Transverse colon (tissue), 4 donors: ENCODE measurements at regions not wholly inside any gene's neighbourhood (a gene's known extent, or its start where the extent isn't known, plus 50 kb on each side); places are given as distances from the start of the nearest gene placed in this dataset.

Source experiments
- DNase-seq: peaks from one replicate; pipeline ENCODE4 v3.0.0-alpha.2; 2019
- H3K27ac ChIP-seq, 4 donors: fragments of 200-600 bp; sonication (generic); 2 replicates each; pipeline ENCODE4 v1.5.1; 2016 to 2018; ENCODE audit warnings: inconsistent platforms in 4 of 4
- H3K27me3 ChIP-seq: fragments of 200-600 bp; sonication (generic); 2 replicates; pipeline ENCODE4 v1.5.1; 2017; ENCODE audit warnings: inconsistent platforms
- H3K36me3 ChIP-seq, 4 donors: fragments of 200-600 bp; sonication (generic); 2 replicates each; pipeline ENCODE4 v1.5.1; 2017 to 2019; ENCODE audit warnings: inconsistent platforms in 4 of 4
- H3K4me1 ChIP-seq, 4 donors: fragments of 200-600 bp; sonication (generic); 2 replicates each; pipeline ENCODE4 v1.5.1; 2017 to 2020; ENCODE audit warnings: inconsistent platforms in 4 of 4
- H3K4me3 ChIP-seq, 4 donors: fragments of 200-600 bp; sonication (generic); 1 replicate in 1 of 4; 2 replicates in 3 of 4; pipeline versions ENCODE4 v1.5.1 to v1.6.1; 2017 to 2019; ENCODE audit warnings: inconsistent platforms in 4 of 4
- H3K9me3 ChIP-seq, 2 donors: fragments of 200-600 bp; sonication (generic); 2 replicates each; pipeline ENCODE4 v1.5.1; 2017 to 2019; ENCODE audit warnings: inconsistent platforms in 2 of 2
- EP300 ChIP-seq: sonication (generic); formaldehyde crosslinking; IDR thresholded peaks from one replicate; pipeline ENCODE4 v1.6.1; 2017; ENCODE audit warnings: antibody characterized with exemption, low read depth
- POLR2A ChIP-seq: fragments of 450-650 bp; IDR thresholded peaks from one replicate; pipeline ENCODE4 v1.6.1; 2016; ENCODE audit warnings: antibody characterized with exemption, mild to moderate bottlenecking, moderate library complexity
- POLR2AphosphoS5 ChIP-seq, 3 donors: sonication (generic); formaldehyde crosslinking; IDR thresholded peaks; one replicate each; pipeline ENCODE4 v1.6.1; 2016; ENCODE audit warnings: antibody characterized with exemption in 3 of 3
- WGBS, 2 donors: methylation state at CpG; one replicate each; pipeline ENCODE4 v1.1.5; 2018; ENCODE audit warnings: low coverage in 1 of 2; 5-methylcytosine and 5-hydroxymethylcytosine counted together
- in situ Hi-C, 4 donors: fragments of 200-750 bp; cut with MboI; loops; one replicate each; pipeline versions ENCODE4 v1.15.0 to v1.15.1; 2017; ENCODE audit warnings: low sequenced_read_pairs in 3 of 4, low pct_ligation_motif_present in 1 of 4, low pct_unique_long_range_greater_than_20kb in 1 of 4
- intact Hi-C: fragments of 100-400 bp; cut with DNase I; formaldehyde crosslinking; loops from one replicate; pipeline ENCODE4 v1.15.1; 2023; ENCODE audit warnings: low total_unique reads
- TF ChIP-seq, protein P1 (sequence below), 5 experiments: fragments of 200-600 bp in 3 of 5; fragments of 450-650 bp in 2 of 5; sonication (generic) in 3 of 5; IDR thresholded peaks; 1 replicate in 2 of 5; 2 replicates in 3 of 5; pipeline ENCODE4 v1.5.1; 2016 to 2017; ENCODE audit warnings: antibody characterized with exemption in 5 of 5, inconsistent platforms in 3 of 5, mild to moderate bottlenecking in 2 of 5, moderate library complexity in 1 of 5

DNA sequence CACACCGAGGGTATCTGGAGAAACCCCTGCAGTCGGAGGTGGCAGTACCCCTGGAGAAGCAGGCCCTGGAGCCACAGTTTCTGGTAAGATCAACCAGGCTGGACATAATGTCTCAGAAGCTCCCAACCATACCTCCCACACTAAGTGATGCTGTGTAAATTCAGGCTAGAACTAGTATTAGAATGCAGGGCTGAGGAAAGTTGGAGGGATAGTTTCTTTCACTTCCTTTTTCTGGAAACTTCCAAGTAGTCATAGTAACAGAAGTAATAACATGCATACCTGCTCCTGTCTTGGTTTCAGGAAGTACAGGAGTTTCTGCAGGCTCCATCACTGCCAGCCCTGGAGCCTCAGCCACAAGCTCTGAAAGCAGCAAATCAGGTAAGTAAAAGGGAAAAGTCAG lies 228.1 kb upstream of the CNTN1 start:
- 69 to 77% methylated on average over 2 of the region's 2 CpGs for WGBS, 2 donors
- Histone ChIP-seq H3K4me1 (no peaks in the 10 kb centered on the region), H3K27me3 (no peaks in the 10 kb centered on the region), H3K36me3 (no peaks in the 10 kb centered on the region), H3K4me3 (no peak overlapping the region), H3K27ac (no peak overlapping the region), H3K9me3 (no peaks in the 10 kb centered on the region)
- DNase-seq = no peak
- TF ChIP-seq POLR2AphosphoS5 (IDR thresholded peaks at IDR 0.05) = no peak
- TF ChIP-seq EP300 = no peak
- TF ChIP-seq POLR2A = no peak
- TF ChIP-seq, protein P1, sequence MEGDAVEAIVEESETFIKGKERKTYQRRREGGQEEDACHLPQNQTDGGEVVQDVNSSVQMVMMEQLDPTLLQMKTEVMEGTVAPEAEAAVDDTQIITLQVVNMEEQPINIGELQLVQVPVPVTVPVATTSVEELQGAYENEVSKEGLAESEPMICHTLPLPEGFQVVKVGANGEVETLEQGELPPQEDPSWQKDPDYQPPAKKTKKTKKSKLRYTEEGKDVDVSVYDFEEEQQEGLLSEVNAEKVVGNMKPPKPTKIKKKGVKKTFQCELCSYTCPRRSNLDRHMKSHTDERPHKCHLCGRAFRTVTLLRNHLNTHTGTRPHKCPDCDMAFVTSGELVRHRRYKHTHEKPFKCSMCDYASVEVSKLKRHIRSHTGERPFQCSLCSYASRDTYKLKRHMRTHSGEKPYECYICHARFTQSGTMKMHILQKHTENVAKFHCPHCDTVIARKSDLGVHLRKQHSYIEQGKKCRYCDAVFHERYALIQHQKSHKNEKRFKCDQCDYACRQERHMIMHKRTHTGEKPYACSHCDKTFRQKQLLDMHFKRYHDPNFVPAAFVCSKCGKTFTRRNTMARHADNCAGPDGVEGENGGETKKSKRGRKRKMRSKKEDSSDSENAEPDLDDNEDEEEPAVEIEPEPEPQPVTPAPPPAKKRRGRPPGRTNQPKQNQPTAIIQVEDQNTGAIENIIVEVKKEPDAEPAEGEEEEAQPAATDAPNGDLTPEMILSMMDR (IDR thresholded peaks at IDR 0.05) = no peak
- in situ Hi-C loops (no loop called here), intact Hi-C loops (no loop called here)

DNA sequence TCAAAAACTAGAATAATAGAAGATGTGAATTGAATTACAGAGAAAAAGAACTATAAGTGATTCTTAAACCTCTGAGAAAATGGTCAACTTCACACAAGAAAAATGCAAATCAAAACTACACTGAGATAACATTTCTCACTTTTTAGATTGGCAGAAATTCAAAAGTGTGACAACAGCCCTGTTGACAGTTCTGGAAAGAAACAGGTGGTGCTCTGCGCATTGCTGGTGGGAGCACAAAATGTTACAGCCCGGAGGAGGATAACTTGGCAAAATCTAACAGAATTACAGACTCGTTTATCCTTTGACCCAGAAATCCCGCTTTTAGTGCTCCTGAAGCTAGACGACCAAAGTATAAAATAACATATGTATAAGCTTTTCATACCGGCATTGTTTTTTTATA lies 222.5 kb upstream of the CNTN1 start:
- Histone ChIP-seq H3K36me3 (no peaks in the 10 kb centered on the region), H3K4me1 (no peaks in the 10 kb centered on the region), H3K27ac (no peak overlapping the region), H3K27me3 (no peaks in the 10 kb centered on the region), H3K4me3 (no peak overlapping the region), H3K9me3 (no peaks in the 10 kb centered on the region)
- WGBS, 2 donors = 45 to 51% methylated on average over 6 of the region's 6 CpGs
- TF ChIP-seq POLR2A (no peak), EP300 (no peak), POLR2AphosphoS5 (IDR thresholded peaks at IDR 0.05) (no peak)
- TF ChIP-seq, protein P1 (IDR thresholded peaks at IDR 0.05) = no peak
- in situ Hi-C loops (no loop called here), intact Hi-C loops (no loop called here)
- no peak for DNase-seq

DNA sequence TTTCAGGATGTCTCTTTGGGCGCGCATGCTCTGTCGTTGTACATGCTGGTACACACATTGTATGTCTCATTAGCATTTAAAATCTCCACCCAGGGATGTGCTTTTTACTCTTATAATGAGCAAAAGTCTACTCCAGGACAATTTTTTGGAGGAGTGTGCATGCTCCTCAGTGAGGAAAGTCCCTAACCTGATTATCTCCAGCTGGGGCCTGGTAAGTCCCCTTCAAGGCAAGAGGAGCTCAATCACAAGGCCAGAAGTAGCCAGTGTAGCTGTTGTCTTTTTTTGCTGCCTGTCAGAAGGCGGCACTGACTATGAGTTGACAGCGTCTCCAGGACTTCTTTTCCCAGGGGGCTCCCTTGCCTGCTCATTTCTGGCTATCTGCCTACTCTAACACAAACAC lies 218.3 kb upstream of the CNTN1 start:
- Histone ChIP-seq H3K27ac (no peak overlapping the region), H3K36me3 (no peaks in the 10 kb centered on the region), H3K4me3 (no peak overlapping the region), H3K4me1 (no peaks in the 10 kb centered on the region), H3K27me3 (no peaks in the 10 kb centered on the region), H3K9me3 (no peaks in the 10 kb centered on the region)
- 79 to 87% methylated on average over 4 to 5 of the region's 5 CpGs for WGBS, 2 donors
- intact Hi-C loops (no loop called here), in situ Hi-C loops (no loop called here)
- TF ChIP-seq POLR2A = no peak
- no peak for TF ChIP-seq POLR2AphosphoS5 (IDR thresholded peaks at IDR 0.05)
- TF ChIP-seq, protein P1 (IDR thresholded peaks at IDR 0.05) = no peak
- no peak for TF ChIP-seq EP300
- no peak for DNase-seq

DNA sequence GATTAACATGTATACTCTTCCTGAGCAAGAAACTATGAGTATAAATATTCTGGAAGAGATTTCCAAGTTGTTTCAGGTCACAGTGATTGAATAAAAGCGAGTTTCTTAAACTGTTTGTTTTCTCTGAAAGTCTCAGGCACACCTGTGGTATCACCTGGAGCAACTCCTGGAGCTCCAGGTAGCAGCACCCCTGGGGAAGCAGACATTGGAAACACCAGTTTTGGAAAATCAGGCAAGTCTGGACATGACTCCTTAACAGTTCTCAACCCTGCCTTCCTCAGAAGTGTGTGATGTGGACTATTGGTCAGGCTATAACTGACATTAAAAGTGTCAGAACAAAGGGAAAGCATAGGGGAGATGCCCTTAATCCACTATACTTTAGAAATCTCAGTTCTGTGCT lies 217.6 kb upstream of the CNTN1 start:
- intact Hi-C loops = no loop called here
- Histone ChIP-seq H3K27me3 (no peaks in the 10 kb centered on the region), H3K27ac (no peak overlapping the region), H3K9me3 (no peaks in the 10 kb centered on the region), H3K4me3 (no peak overlapping the region), H3K4me1 (no peaks in the 10 kb centered on the region), H3K36me3 (no peaks in the 10 kb centered on the region)
- in situ Hi-C loops = no loop called here
- 33 to 50% methylated on average over 1 of the region's 1 CpG for WGBS, 2 donors
- TF ChIP-seq POLR2A (no peak), EP300 (no peak), POLR2AphosphoS5 (IDR thresholded peaks at IDR 0.05) (no peak)
- TF ChIP-seq, protein P1 (IDR thresholded peaks at IDR 0.05) = no peak
- no peak for DNase-seq
